ENCODE measurements at regions not wholly inside any gene's neighbourhood (a gene's known extent, or its start where the extent isn't known, plus 50 kb on each side); places are given as distances from the start of the nearest gene placed in this dataset.

DNA sequence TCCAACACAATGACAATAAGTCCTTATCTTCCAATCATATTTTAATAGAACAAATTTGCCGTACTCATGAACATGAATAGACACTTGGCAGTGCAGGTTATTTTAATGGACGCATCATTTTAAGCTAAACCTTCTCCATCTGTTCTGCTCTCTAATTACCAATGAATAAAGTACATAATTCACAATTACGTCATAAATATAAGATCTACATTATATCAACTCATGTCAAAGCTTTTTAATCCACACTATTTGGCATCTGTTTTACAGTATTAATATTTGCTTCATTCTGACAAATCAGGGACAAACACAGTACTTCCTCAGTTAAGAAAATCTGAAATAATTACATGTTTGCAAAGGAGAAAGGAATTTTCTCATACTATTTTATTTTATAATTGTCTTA lies 344.1 kb upstream of the DMAC1 start:
- TF ChIP-seq ARNTL (CRISPR knock-in tag; IDR thresholded peaks at IDR 0.05; ENCODE audit: borderline replicate concordance, low read depth) (no peak), ZFP3 (CRISPR knock-in tag; IDR thresholded peaks at IDR 0.05) (no peak), TCF4 (CRISPR knock-in tag; IDR thresholded peaks at IDR 0.05; ENCODE audit: borderline replicate concordance) (no peak), RARB (CRISPR knock-in tag; IDR thresholded peaks at IDR 0.05) (no peak), ZC3H10 (CRISPR knock-in tag; IDR thresholded peaks at IDR 0.05) (no peak)

All from SK-N-SH treated with all-trans-retinoic acid at 6 μM for 48 hours (cell line).